ENCODE measurements at regions not wholly inside any gene's neighbourhood (a gene's known extent, or its start where the extent isn't known, plus 50 kb on each side); places are given as distances from the start of the nearest gene placed in this dataset.

DNA sequence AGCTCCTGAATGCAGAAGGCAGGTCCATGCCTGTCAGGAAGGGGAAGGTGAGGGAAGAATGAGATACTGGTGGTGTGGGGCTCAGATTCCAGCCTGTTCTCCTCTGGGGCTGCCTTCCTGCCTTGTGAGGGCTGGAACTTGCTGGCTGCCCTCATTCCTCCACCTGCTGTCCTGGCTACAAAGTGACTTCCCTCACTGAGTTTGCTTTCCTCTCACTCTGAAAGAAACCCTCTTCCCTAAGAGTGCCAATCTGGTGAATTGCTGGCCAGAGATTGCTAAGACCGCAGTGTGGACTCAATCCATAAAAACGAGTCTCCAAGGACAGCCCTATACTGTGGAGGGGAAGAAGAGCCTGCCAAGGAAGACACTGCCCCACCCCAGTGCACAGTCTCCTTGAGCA lies 664.4 kb upstream of the HS6ST1 start:
- Histone ChIP-seq H3K36me3 (ENCODE audit: control insufficient read depth in 2 of 2, extremely low read depth in 1 of 2, insufficient read depth in 2 of 2, low read length in 2 of 2) (no peaks in the 10 kb centered on the region), H3K9me3 (replicated peaks; ENCODE audit: control insufficient read depth, insufficient read depth, low read length) (peaks cover 9% of the 10 kb centered on the region), H2AFZ (ENCODE audit: low read depth, low read length) (no peak overlapping the region), H4K20me1 (replicated peaks; ENCODE audit: control insufficient read depth, extremely low read depth, insufficient read depth, low read length) (no peaks in the 10 kb centered on the region), H3K79me2 (ENCODE audit: control insufficient read depth, insufficient read depth, low read length) (no peaks in the 10 kb centered on the region), H3K4me1 (ENCODE audit: control insufficient read depth, extremely low read depth, insufficient read depth, low read length) (no peaks in the 10 kb centered on the region), H3K4me2 (ENCODE audit: insufficient read depth, low read length) (no peak overlapping the region), H3K27me3 (ENCODE audit: control insufficient read depth in 2 of 2, insufficient read depth in 2 of 2, low read length in 2 of 2) (no peaks in the 10 kb centered on the region), H3K9ac (replicated peaks; ENCODE audit: extremely low read depth, insufficient read depth, low read length) (no peak overlapping the region), H3K27ac (ENCODE audit: insufficient read depth, low read depth, low read length) (no peak overlapping the region), H3K4me3 (replicated peaks in 1 of 3; ENCODE audit: insufficient read depth in 1 of 3, low read depth in 1 of 3, low read length in 3 of 3) (no peak overlapping the region), H3K9me1 (replicated peaks; ENCODE audit: control insufficient read depth, extremely low read depth, insufficient read depth, low read length) (no peaks in the 10 kb centered on the region)
- dilution Hi-C loops (cut with MboI; ENCODE audit: extremely low pct_ligation_motif_present, low sequenced_read_pairs) (no loop called here), intact Hi-C loops (cut with micrococcal nuclease) (no loop called here)
- BruUV-seq (replicated peaks), result no TSS peak
- no peak for TF ChIP-seq MYC (IDR thresholded peaks at IDR 0.05; ENCODE audit: low read depth, low read length)
- TF ChIP-seq, protein P1, sequence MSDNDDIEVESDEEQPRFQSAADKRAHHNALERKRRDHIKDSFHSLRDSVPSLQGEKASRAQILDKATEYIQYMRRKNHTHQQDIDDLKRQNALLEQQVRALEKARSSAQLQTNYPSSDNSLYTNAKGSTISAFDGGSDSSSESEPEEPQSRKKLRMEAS (IDR thresholded peaks at IDR 0.05; ENCODE audit: insufficient read depth, insufficient read length), result no peak
- TF ChIP-seq, protein P2, sequence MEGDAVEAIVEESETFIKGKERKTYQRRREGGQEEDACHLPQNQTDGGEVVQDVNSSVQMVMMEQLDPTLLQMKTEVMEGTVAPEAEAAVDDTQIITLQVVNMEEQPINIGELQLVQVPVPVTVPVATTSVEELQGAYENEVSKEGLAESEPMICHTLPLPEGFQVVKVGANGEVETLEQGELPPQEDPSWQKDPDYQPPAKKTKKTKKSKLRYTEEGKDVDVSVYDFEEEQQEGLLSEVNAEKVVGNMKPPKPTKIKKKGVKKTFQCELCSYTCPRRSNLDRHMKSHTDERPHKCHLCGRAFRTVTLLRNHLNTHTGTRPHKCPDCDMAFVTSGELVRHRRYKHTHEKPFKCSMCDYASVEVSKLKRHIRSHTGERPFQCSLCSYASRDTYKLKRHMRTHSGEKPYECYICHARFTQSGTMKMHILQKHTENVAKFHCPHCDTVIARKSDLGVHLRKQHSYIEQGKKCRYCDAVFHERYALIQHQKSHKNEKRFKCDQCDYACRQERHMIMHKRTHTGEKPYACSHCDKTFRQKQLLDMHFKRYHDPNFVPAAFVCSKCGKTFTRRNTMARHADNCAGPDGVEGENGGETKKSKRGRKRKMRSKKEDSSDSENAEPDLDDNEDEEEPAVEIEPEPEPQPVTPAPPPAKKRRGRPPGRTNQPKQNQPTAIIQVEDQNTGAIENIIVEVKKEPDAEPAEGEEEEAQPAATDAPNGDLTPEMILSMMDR (IDR thresholded peaks at IDR 0.05; ENCODE audit: extremely low read depth in 1 of 2, insufficient read depth in 1 of 2, low read depth in 1 of 2, low read length in 2 of 2), result no peak
- no peak for TF ChIP-seq EZH2 (IDR thresholded peaks at IDR 0.05; ENCODE audit: borderline replicate concordance, low read depth, low read length, severe bottlenecking)
- no peak for TF ChIP-seq POLR2AphosphoS5 (IDR thresholded peaks at IDR 0.05; ENCODE audit: insufficient read depth, low read depth, low read length)
- TF ChIP-seq POLR2A (IDR thresholded peaks at IDR 0.05; ENCODE audit: low read depth, low read length), result no peak
- no peak for TF ChIP-seq FOS (IDR thresholded peaks at IDR 0.05; ENCODE audit: borderline replicate concordance, insufficient read depth, low read length)
- TF ChIP-seq JUN (IDR thresholded peaks at IDR 0.05; ENCODE audit: borderline replicate concordance, insufficient read depth, insufficient read length, low read depth), result no peak
- no peak for TF ChIP-seq GATA2 (IDR thresholded peaks at IDR 0.05; ENCODE audit: insufficient read depth, insufficient read length, low read depth, low read length)
- CTCF ChIA-PET, result no interaction called here
- POLR2A ChIA-PET, result no interaction called here
- DNase-seq (ENCODE audit: low read depth, low spot score) (no peak), FAIRE-seq (no peak)
